A549 (cell line): ENCODE measurements at regions not wholly inside any gene's neighbourhood (a gene's known extent, or its start where the extent isn't known, plus 50 kb on each side); places are given as distances from the start of the nearest gene placed in this dataset.

Experiments
- ATAC-seq, 2 experiments: fragments of 200-7000 bp in 1 of 2; fragments of >200 bp in 1 of 2; cut with Nextera tagmentation in 1 of 2; cut with Tn5 transposase in 1 of 2; 3 replicates each; pipeline versions ENCODE4 v1.8.0 to v1.9.1; 2018 to 2020; ENCODE audit warnings: mild to moderate bottlenecking in 1 of 2, moderate library complexity in 1 of 2
- CTCF ChIA-PET: fragments of 300-600 bp; sonication (Branson Sonifier 250); formaldehyde crosslinking; extraction: SDS; loops from one replicate; lab custom pipeline; 2021; ENCODE audit warnings: antibody characterized with exemption, inconsistent platforms; lab: Yijun Ruan, JAX
- POLR2A ChIA-PET: fragments of 350-600 bp; formaldehyde crosslinking; extraction: SDS; loops from one replicate; lab custom pipeline; 2021; ENCODE audit warnings: antibody characterized with exemption, inconsistent platforms; lab: Yijun Ruan, JAX
- DNase-seq, 2 experiments: peaks; one replicate each; pipeline versions ENCODE4 v3.0.0 to v3.0.0-alpha.2; 2011 to 2016; ENCODE audit warnings: low read depth in 1 of 2, low spot score in 1 of 2
- FAIRE-seq: peaks from 2 replicates; lab custom pipeline; 2011; peaks lifted over from hg19 to GRCh38; lab: Jason Lieb, UNC
- H3K27ac ChIP-seq, 2 experiments: fragments of >200 bp; sonication (Bioruptor Twin); formaldehyde crosslinking; 3 replicates each; pipeline ENCODE4 v1.5.1; 2016 to 2017
- H3K4me1 ChIP-seq: fragments of >200 bp; sonication (Bioruptor Twin); formaldehyde crosslinking; 3 replicates; pipeline ENCODE4 v1.6.1; 2016
- H3K4me2 ChIP-seq: fragments of >200 bp; sonication (Bioruptor Twin); formaldehyde crosslinking; 3 replicates; pipeline ENCODE4 v1.6.1; 2016
- H3K4me3 ChIP-seq: fragments of >200 bp; sonication (Bioruptor Twin); formaldehyde crosslinking; 3 replicates; pipeline ENCODE4 v1.5.1; 2016
- H3K9me3 ChIP-seq: fragments of >200 bp; sonication (Bioruptor Twin); formaldehyde crosslinking; 3 replicates; pipeline ENCODE4 v1.6.1; 2016
- CBX8 ChIP-seq: fragments of 200-600 bp; sonication (generic); IDR thresholded peaks from 2 replicates; pipeline ENCODE4 v1.6.1; 2016
- CEBPB ChIP-seq, 2 experiments: fragments of >200 bp in 1 of 2; sonication (Bioruptor Twin) in 1 of 2; formaldehyde crosslinking in 1 of 2; IDR thresholded peaks; 2 replicates each; pipeline ENCODE4 v1.6.1; 2012 to 2016
- CHD2 ChIP-seq: fragments of 150-350 bp; IDR thresholded peaks from 2 replicates; pipeline ENCODE4 v1.6.1; 2014; ENCODE audit warnings: low read length; ENCODE audit not compliant: partially characterized antibody
- CHD4 ChIP-seq: fragments of 200-600 bp; sonication (generic); IDR thresholded peaks from 2 replicates; pipeline ENCODE4 v1.6.1; 2016; ENCODE audit warnings: antibody characterized with exemption, mild to moderate bottlenecking, borderline replicate concordance
- CTCF ChIP-seq: fragments of >200 bp; sonication (Bioruptor Twin); formaldehyde crosslinking; IDR thresholded peaks from 3 replicates; pipeline ENCODE4 v1.5.1; 2016
- EHF ChIP-seq: fragments of 250-450 bp; sonication (Bioruptor Pico); IDR thresholded peaks from 2 replicates; pipeline ENCODE4 v1.5.0; 2020; ENCODE audit warnings: mild to moderate bottlenecking
- FOSL2 ChIP-seq, 2 experiments: fragments of 450-650 bp in 1 of 2; fragments of >200 bp in 1 of 2; sonication (Bioruptor Twin) in 1 of 2; formaldehyde crosslinking; IDR thresholded peaks; 2 replicates each; pipeline versions ENCODE4 v1.5.0 to v1.6.1; 2016 to 2020; ENCODE audit warnings: mild to moderate bottlenecking in 1 of 2, moderate library complexity in 1 of 2
- FOXS1 ChIP-seq: fragments of 250-450 bp; sonication (Bioruptor Pico); IDR thresholded peaks from 2 replicates; pipeline ENCODE4 v1.5.0; 2020; ENCODE audit warnings: mild to moderate bottlenecking, moderate library complexity
- HES2 ChIP-seq: fragments of >200 bp; sonication (Bioruptor Twin); formaldehyde crosslinking; IDR thresholded peaks from 2 replicates; pipeline ENCODE4 v1.6.1; 2016
- HOXB13 ChIP-seq: fragments of 250-450 bp; sonication (Bioruptor Pico); IDR thresholded peaks from 2 replicates; pipeline ENCODE4 v1.5.0; 2020; ENCODE audit warnings: low read depth, mild to moderate bottlenecking, moderate library complexity
- HOXB5 ChIP-seq: fragments of 250-450 bp; sonication (Bioruptor Pico); IDR thresholded peaks from 2 replicates; pipeline ENCODE4 v1.5.0; 2020; ENCODE audit warnings: mild to moderate bottlenecking, moderate library complexity
- JUNB ChIP-seq: fragments of >200 bp; sonication (Bioruptor Twin); formaldehyde crosslinking; IDR thresholded peaks from 2 replicates; pipeline ENCODE4 v1.6.1; 2016
- MAFK ChIP-seq: fragments of 450-650 bp; IDR thresholded peaks from 2 replicates; pipeline ENCODE4 v1.6.1; 2014; ENCODE audit not compliant: partially characterized antibody
- MAX ChIP-seq: IDR thresholded peaks from 2 replicates; pipeline ENCODE4 v1.6.1; 2012
- PHF8 ChIP-seq: fragments of 200-600 bp; sonication (generic); IDR thresholded peaks from 2 replicates; pipeline ENCODE4 v1.6.1; 2016; ENCODE audit warnings: low read depth, mild to moderate bottlenecking, antibody characterized with exemption, moderate library complexity, borderline replicate concordance
- POLR2AphosphoS2 ChIP-seq: conservative IDR thresholded peaks from 2 replicates; pipeline ENCODE4 v1.6.1; 2012; ENCODE audit warnings: low read length, improper control_type of control experiment, inconsistent platforms
- RARB ChIP-seq: fragments of 250-450 bp; sonication (Bioruptor Pico); IDR thresholded peaks from 2 replicates; pipeline ENCODE4 v1.8.0; 2021; ENCODE audit warnings: mild to moderate bottlenecking, moderate library complexity
- SMC3 ChIP-seq: fragments of >200 bp; sonication (Bioruptor Twin); formaldehyde crosslinking; IDR thresholded peaks from 3 replicates; pipeline ENCODE4 v1.6.1; 2018; ENCODE audit warnings: inconsistent platforms
- ZNF302 ChIP-seq: fragments of 250-450 bp; sonication (Bioruptor Pico); IDR thresholded peaks from 2 replicates; pipeline ENCODE4 v1.9.0; 2021; ENCODE audit warnings: inconsistent platforms, mild to moderate bottlenecking, moderate library complexity
- WGBS: methylation state at CpG from one replicate; pipeline ENCODE4 v1.1.6; 2017; ENCODE audit errors: missing lambda C conversion rate; 5-methylcytosine and 5-hydroxymethylcytosine counted together
- TF ChIP-seq, protein P1 (sequence below): IDR thresholded peaks from 2 replicates; pipeline ENCODE4 v1.6.1; 2012
- TF ChIP-seq, protein P2 (sequence below): IDR thresholded peaks from 2 replicates; pipeline ENCODE4 v1.6.1; 2012; ENCODE audit warnings: low read depth, borderline replicate concordance

DNA sequence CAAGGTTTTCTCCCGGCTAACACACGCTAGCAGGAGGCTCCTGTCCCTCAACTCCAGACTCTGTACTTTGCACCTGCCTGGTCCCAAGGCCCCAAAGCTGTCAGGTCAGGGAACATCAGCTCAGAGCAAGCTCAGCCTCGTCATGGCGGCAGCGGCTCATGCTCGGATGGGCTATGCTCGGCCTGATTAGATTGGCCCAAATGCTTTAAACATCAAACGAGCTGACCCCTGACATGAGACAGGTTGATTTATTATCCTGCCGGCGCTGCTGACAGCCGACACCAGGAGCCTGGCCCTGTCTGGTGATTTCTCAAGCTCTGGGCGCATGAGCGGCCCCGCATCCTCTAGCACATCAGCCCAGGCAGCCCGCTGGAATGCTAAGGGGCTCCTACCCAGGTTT is 436.4 kb downstream of the EIPR1 start:
- DNase-seq (no peak), ATAC-seq (peak in 1 of 2 experiments; percentile 30; a peak in 3 of 6 replicates), FAIRE-seq (no peak)
- POLR2A ChIA-PET = no interaction called here
- Histone ChIP-seq H3K27ac (no peak overlapping the region), H3K9me3 (no peaks in the 10 kb centered on the region), H3K4me2 (no peak overlapping the region), H3K4me3 (no peak overlapping the region), H3K4me1 (no peaks in the 10 kb centered on the region)
- CTCF ChIA-PET = interaction anchor here (0.6 kb wide), 1 partner anchor 14 kb away, joined by 3 read pairs; no protein-coding TSS in a partner anchor
- TF ChIP-seq HES2 = no peak
- TF ChIP-seq, protein P1, sequence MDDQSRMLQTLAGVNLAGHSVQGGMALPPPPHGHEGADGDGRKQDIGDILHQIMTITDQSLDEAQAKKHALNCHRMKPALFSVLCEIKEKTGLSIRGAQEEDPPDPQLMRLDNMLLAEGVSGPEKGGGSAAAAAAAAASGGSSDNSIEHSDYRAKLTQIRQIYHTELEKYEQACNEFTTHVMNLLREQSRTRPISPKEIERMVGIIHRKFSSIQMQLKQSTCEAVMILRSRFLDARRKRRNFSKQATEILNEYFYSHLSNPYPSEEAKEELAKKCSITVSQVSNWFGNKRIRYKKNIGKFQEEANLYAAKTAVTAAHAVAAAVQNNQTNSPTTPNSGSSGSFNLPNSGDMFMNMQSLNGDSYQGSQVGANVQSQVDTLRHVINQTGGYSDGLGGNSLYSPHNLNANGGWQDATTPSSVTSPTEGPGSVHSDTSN = no peak
- 23% methylated on average over 15 of the region's 15 CpGs for whole genome bisulfite sequencing

- Histone ChIP-seq H3K4me3 (no peak overlapping the region), H3K27ac (no peak overlapping the region), H3K4me2 (no peak overlapping the region), H3K4me1 (no peaks in the 10 kb centered on the region), H3K9me3 (no peaks in the 10 kb centered on the region)
- ATAC-seq = no peak
- ChIA-PET CTCF (no interaction called here), POLR2A (no interaction called here)
- peak; percentile 89 for TF ChIP-seq MAFK
- TF ChIP-seq CTCF = no peak
- FAIRE-seq = no peak
- DNase-seq = no peak
- 45% methylated on average over 9 of the region's 9 CpGs for WGBS
These were observed 436.9 kb downstream of the EIPR1 start for GRCh38 chr2:2940702-2941101.

- Histone ChIP-seq H3K4me1 (no peaks in the 10 kb centered on the region), H3K4me2 (no peak overlapping the region), H3K27ac (no peak overlapping the region), H3K9me3 (no peaks in the 10 kb centered on the region), H3K4me3 (no peak overlapping the region)
- no peak for TF ChIP-seq HOXB13
- no peak for TF ChIP-seq CHD2
- TF ChIP-seq MAFK = no peak
- TF ChIP-seq CTCF = no peak
- no peak for TF ChIP-seq RARB (CRISPR knock-in tag)
- TF ChIP-seq FOSL2 (IDR thresholded peaks at IDR 0.05) = no peak
- TF ChIP-seq FOSL2 (CRISPR knock-in tag; IDR thresholded peaks at IDR 0.05) = no peak
- no peak for TF ChIP-seq CHD4
- TF ChIP-seq CBX8 = no peak
- TF ChIP-seq, protein P2, sequence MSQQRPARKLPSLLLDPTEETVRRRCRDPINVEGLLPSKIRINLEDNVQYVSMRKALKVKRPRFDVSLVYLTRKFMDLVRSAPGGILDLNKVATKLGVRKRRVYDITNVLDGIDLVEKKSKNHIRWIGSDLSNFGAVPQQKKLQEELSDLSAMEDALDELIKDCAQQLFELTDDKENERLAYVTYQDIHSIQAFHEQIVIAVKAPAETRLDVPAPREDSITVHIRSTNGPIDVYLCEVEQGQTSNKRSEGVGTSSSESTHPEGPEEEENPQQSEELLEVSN = no peak
- TF ChIP-seq POLR2AphosphoS2 = no peak
- TF ChIP-seq HOXB5 = no peak
- TF ChIP-seq CEBPB (IDR thresholded peaks at IDR 0.05) = no peak
- no peak for TF ChIP-seq JUNB
- no peak for TF ChIP-seq EHF
- TF ChIP-seq ZNF302 (CRISPR knock-in tag) = no peak
- TF ChIP-seq FOXS1 (CRISPR knock-in tag) = no peak
- no peak for TF ChIP-seq SMC3
- no peak for TF ChIP-seq MAX
- no peak for TF ChIP-seq PHF8
- POLR2A ChIA-PET = no interaction called here
- CTCF ChIA-PET = no interaction called here
- ATAC-seq (no peak; a peak in 1 of 6 replicates), DNase-seq (no peak), FAIRE-seq (no peak)
- 29% methylated on average over 10 of the region's 10 CpGs for WGBS
These were observed 437.6 kb downstream of the EIPR1 start for GRCh38 chr2:2940061-2940460.
